ENCODE measurements at regions not wholly inside any gene's neighbourhood (a gene's known extent, or its start where the extent isn't known, plus 50 kb on each side); places are given as distances from the start of the nearest gene placed in this dataset.

GRCh38 chr3:164221297-164221696 is 857.0 kb downstream of the SI start:
- CTCF ChIA-PET = no interaction called here
- BruUV-seq (replicated peaks) = no TSS peak
- no peaks in the 10 kb centered on the region for H3K36me3 ChIP-seq (ENCODE audit: insufficient read depth, low read length, poor library complexity, severe bottlenecking)

DNA sequence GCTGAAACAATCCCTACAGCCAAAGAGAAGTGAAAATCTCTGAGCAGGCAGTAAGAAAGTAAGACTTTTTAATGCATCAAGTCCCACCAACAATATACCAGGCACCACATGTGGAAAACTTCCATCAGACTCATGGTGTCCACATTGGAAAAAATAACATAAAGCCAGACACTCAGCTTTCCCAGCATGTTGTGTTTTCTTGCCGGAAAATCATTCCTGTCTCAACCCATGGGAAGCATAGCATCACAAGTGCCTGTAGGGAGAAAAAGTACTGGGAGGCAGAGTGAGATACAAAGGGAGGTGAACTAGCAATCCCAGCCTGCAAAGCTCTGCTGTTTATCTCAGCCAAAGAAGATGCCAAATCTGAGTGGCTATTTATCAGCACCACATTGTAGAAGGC is 868.9 kb downstream of the SI start:
- H3K27ac ChIP-seq (ENCODE audit: low read depth, low read length, poor library complexity, severe bottlenecking) = no peak overlapping the region
- CTCF ChIA-PET = no interaction called here
- H3K36me3 ChIP-seq (ENCODE audit: insufficient read depth, low read length, poor library complexity, severe bottlenecking) = no peaks in the 10 kb centered on the region
- POLR2A ChIA-PET (ENCODE audit: low non-redundant PET) = no interaction called here
- no peaks in the 10 kb centered on the region for H3K4me1 ChIP-seq (ENCODE audit: insufficient read depth, low read length, poor library complexity, severe bottlenecking)
- TF ChIP-seq CTCF (conservative IDR thresholded peaks at IDR 0.05; ENCODE audit: low read depth, low read length) (no peak), EZH2 (IDR thresholded peaks at IDR 0.05; ENCODE audit: borderline replicate concordance, low read depth, low read length, poor library complexity, severe bottlenecking) (no peak)
- H3K9me3 ChIP-seq (ENCODE audit: low read depth, low read length, poor library complexity, severe bottlenecking) = no peaks in the 10 kb centered on the region
- BruUV-seq (replicated peaks) = no TSS peak
- no peak for DNase-seq (ENCODE audit: low spot score)
- no peaks in the 10 kb centered on the region for H3K27me3 ChIP-seq (replicated peaks; ENCODE audit: insufficient read depth, low read depth, low read length, poor library complexity)
- no peak overlapping the region for H3K4me3 ChIP-seq (ENCODE audit: low read depth, low read length, poor library complexity, severe bottlenecking)
- intact Hi-C loops (cut with micrococcal nuclease; ENCODE audit: unreplicated experiment) = no loop called here

More at GRCh38 chr3:164221297-164221696, 857.0 kb downstream of the SI start:
- POLR2A ChIA-PET (ENCODE audit: low non-redundant PET) = no interaction called here
- H3K27me3 ChIP-seq (replicated peaks; ENCODE audit: insufficient read depth, low read depth, low read length, poor library complexity) = no peaks in the 10 kb centered on the region
- TF ChIP-seq EZH2 (IDR thresholded peaks at IDR 0.05; ENCODE audit: borderline replicate concordance, low read depth, low read length, poor library complexity, severe bottlenecking) (no peak), CTCF (conservative IDR thresholded peaks at IDR 0.05; ENCODE audit: low read depth, low read length) (no peak)
- DNase-seq (ENCODE audit: low spot score) = no peak
- H3K9me3 ChIP-seq (ENCODE audit: low read depth, low read length, poor library complexity, severe bottlenecking) = no peaks in the 10 kb centered on the region
- no peaks in the 10 kb centered on the region for H3K4me1 ChIP-seq (ENCODE audit: insufficient read depth, low read length, poor library complexity, severe bottlenecking)
- H3K4me3 ChIP-seq (ENCODE audit: low read depth, low read length, poor library complexity, severe bottlenecking) = no peak overlapping the region
- H3K27ac ChIP-seq (ENCODE audit: low read depth, low read length, poor library complexity, severe bottlenecking) = no peak overlapping the region
- intact Hi-C loops (cut with micrococcal nuclease; ENCODE audit: unreplicated experiment) = no loop called here

DNA sequence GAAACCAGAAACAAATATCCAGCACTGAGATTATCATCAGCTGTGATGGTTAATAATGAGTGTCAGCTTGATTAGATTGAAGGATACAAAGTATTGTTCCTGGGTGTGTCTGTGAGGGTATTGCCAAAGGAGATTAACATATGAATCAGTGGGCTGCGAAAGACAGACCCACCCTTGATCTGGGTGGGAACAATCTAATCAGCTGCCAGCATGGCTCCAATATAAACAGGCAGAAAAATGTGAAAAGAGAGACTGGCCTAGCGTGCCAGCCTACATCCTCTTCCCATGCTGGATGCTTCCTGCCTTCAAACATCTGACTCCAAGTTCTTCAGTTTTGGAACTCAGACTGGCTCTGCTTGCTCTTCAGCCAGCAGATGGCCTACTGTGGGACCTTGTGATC is 869.5 kb downstream of the SI start:
- ChIA-PET CTCF (no interaction called here), POLR2A (ENCODE audit: low non-redundant PET) (no interaction called here)
- intact Hi-C loops (cut with micrococcal nuclease; ENCODE audit: unreplicated experiment) = no loop called here
- Histone ChIP-seq H3K36me3 (ENCODE audit: insufficient read depth, low read length, poor library complexity, severe bottlenecking) (no peaks in the 10 kb centered on the region), H3K4me3 (ENCODE audit: low read depth, low read length, poor library complexity, severe bottlenecking) (no peak overlapping the region), H3K9me3 (ENCODE audit: low read depth, low read length, poor library complexity, severe bottlenecking) (no peaks in the 10 kb centered on the region), H3K27ac (ENCODE audit: low read depth, low read length, poor library complexity, severe bottlenecking) (no peak overlapping the region), H3K27me3 (replicated peaks; ENCODE audit: insufficient read depth, low read depth, low read length, poor library complexity) (no peaks in the 10 kb centered on the region), H3K4me1 (ENCODE audit: insufficient read depth, low read length, poor library complexity, severe bottlenecking) (no peaks in the 10 kb centered on the region)
- peak; percentile 3 for DNase-seq (ENCODE audit: low spot score)
- BruUV-seq (replicated peaks) = no TSS peak
- TF ChIP-seq CTCF (conservative IDR thresholded peaks at IDR 0.05; ENCODE audit: low read depth, low read length) (no peak), EZH2 (IDR thresholded peaks at IDR 0.05; ENCODE audit: borderline replicate concordance, low read depth, low read length, poor library complexity, severe bottlenecking) (no peak)

Measured in A673 (cell line).